ENCODE measurements at regions not wholly inside any gene's neighbourhood (a gene's known extent, or its start where the extent isn't known, plus 50 kb on each side); places are given as distances from the start of the nearest gene placed in this dataset.

- Histone ChIP-seq H3K9ac (no peak overlapping the region), H4K20me1 (ENCODE audit: insufficient read depth) (no peaks in the 10 kb centered on the region), H3K9me2 (no peaks in the 10 kb centered on the region), H3K4me3 (ENCODE audit: low read depth in 2 of 2, low read length in 1 of 2) (no peak overlapping the region), H3K4me1 (ENCODE audit: control insufficient read depth in 1 of 2, insufficient read depth in 2 of 2, low read depth in 1 of 2, low read length in 1 of 2) (no peaks in the 10 kb centered on the region), H3K36me3 (replicated peaks in 1 of 2; ENCODE audit: control insufficient read depth in 1 of 2, insufficient read depth in 2 of 2, low read length in 1 of 2) (no peaks in the 10 kb centered on the region), H3K9me3 (no peaks in the 10 kb centered on the region), H2AFZ (ENCODE audit: low read depth) (no peak overlapping the region), H3K4me2 (no peak overlapping the region), H3F3A (replicated peaks; ENCODE audit: insufficient read depth) (no peaks in the 10 kb centered on the region), H3K27me3 (ENCODE audit: insufficient read depth) (no peaks in the 10 kb centered on the region), H3K79me2 (ENCODE audit: insufficient read depth) (no peaks in the 10 kb centered on the region), H3K27ac (ENCODE audit: low read depth in 2 of 2, low read length in 1 of 2) (no peak overlapping the region)
- no peak for DNase-seq
- POLR2A ChIA-PET = no interaction called here
- 8% methylated on average over 7 of the region's 7 CpGs for WGBS (ENCODE audit: low lambda C conversion rate)
- TF ChIP-seq NRF1 (IDR thresholded peaks at IDR 0.05; ENCODE audit: low read depth, low read length) = no peak
- no peak for TF ChIP-seq ZBTB33 (IDR thresholded peaks at IDR 0.05; ENCODE audit: borderline replicate concordance, low read depth)
- TF ChIP-seq EP300 (IDR thresholded peaks at IDR 0.05; ENCODE audit: borderline replicate concordance in 1 of 2, low read depth in 1 of 2, low read length in 1 of 2) = no peak
- no peak for TF ChIP-seq POLR2AphosphoS5 (IDR thresholded peaks at IDR 0.05; ENCODE audit: low read depth, low read length)
- no peak for TF ChIP-seq MAX (IDR thresholded peaks at IDR 0.05; ENCODE audit: low read depth)
- no peak for TF ChIP-seq TCF12 (IDR thresholded peaks at IDR 0.05)
- no peak for TF ChIP-seq CTCF (IDR thresholded peaks at IDR 0.05)
- no peak for TF ChIP-seq RAD21 (IDR thresholded peaks at IDR 0.05; ENCODE audit: low read length)
- TF ChIP-seq NFIC (IDR thresholded peaks at IDR 0.05; ENCODE audit: borderline replicate concordance) = no peak
- TF ChIP-seq YY1 (IDR thresholded peaks at IDR 0.05; ENCODE audit: low read depth) = no peak
- no peak for TF ChIP-seq SIN3A (IDR thresholded peaks at IDR 0.05; ENCODE audit: borderline replicate concordance, low read depth, low read length)
- no peak for TF ChIP-seq RCOR1 (IDR thresholded peaks at IDR 0.05; ENCODE audit: low read length)
- TF ChIP-seq FOXM1 (IDR thresholded peaks at IDR 0.05; ENCODE audit: low read depth) = no peak
- TF ChIP-seq USF2 (IDR thresholded peaks at IDR 0.05; ENCODE audit: borderline replicate concordance, low read depth, low read length) = no peak
- TF ChIP-seq REST (IDR thresholded peaks at IDR 0.05; ENCODE audit: low read depth, low read length) = no peak
- no peak for TF ChIP-seq TEAD4 (IDR thresholded peaks at IDR 0.05; ENCODE audit: borderline replicate concordance, insufficient read depth)
- no peak for TF ChIP-seq IRF3 (IDR thresholded peaks at IDR 0.05; ENCODE audit: low read depth, low read length)
- CTCF ChIA-PET = no interaction called here
Observed at GRCh38 chr14:97380539-97380941, 583.4 kb downstream of the VRK1 start.

Data from SK-N-SH (cell line).